H1 (cell line): ENCODE measurements at regions not wholly inside any gene's neighbourhood (a gene's known extent, or its start where the extent isn't known, plus 50 kb on each side); places are given as distances from the start of the nearest gene placed in this dataset.

Experiments used
- CTCF ChIA-PET: fragments of 300-600 bp; sonication (Branson Sonifier 250); formaldehyde crosslinking; loops from one replicate; lab custom pipeline; 2021; ENCODE audit not compliant: partially characterized antibody; lab: Charles Lee
- POLR2A ChIA-PET: fragments of 300-600 bp; sonication (Branson Sonifier 250); formaldehyde crosslinking; loops from one replicate; lab custom pipeline; 2021; ENCODE audit warnings: inconsistent platforms; ENCODE audit not compliant: partially characterized antibody; lab: Charles Lee
- DNase-seq, 2 experiments: peaks; one replicate each; pipeline versions ENCODE4 v3.0.0 to v3.0.0-alpha.2; 2010 to 2022; ENCODE audit warnings: low spot score in 2 of 2, low read depth in 1 of 2, mixed read lengths in 1 of 2
- FAIRE-seq: peaks from 2 replicates; lab custom pipeline; 2011; peaks lifted over from hg19 to GRCh38; lab: Jason Lieb, UNC
- H2AFZ ChIP-seq: 2 replicates; pipeline ENCODE4 v1.8.1; 2012; ENCODE audit warnings: low read length, inconsistent platforms
- H2AK5ac ChIP-seq: 2 replicates; pipeline ENCODE4 v1.6.1; 2013; ENCODE audit warnings: low read depth, low read length
- H2BK120ac ChIP-seq: replicated peaks from 2 replicates; pipeline ENCODE3; 2013; ENCODE audit warnings: low read depth, low read length, inconsistent platforms
- H2BK12ac ChIP-seq: 2 replicates; pipeline ENCODE4 v1.6.1; 2013; ENCODE audit warnings: low read depth, low read length
- H2BK15ac ChIP-seq: 2 replicates; pipeline ENCODE4 v1.6.1; 2013; ENCODE audit warnings: low read length
- H2BK20ac ChIP-seq: 2 replicates; pipeline ENCODE4 v1.6.1; 2013; ENCODE audit warnings: low read length
- H2BK5ac ChIP-seq: 2 replicates; pipeline ENCODE4 v1.6.1; 2013; ENCODE audit warnings: low read depth, low read length
- H3K14ac ChIP-seq: 2 replicates; pipeline ENCODE4 v1.6.1; 2013; ENCODE audit warnings: inconsistent platforms; ENCODE audit not compliant: insufficient read length
- H3K18ac ChIP-seq: 2 replicates; pipeline ENCODE4 v1.6.1; 2013; ENCODE audit warnings: low read length; ENCODE audit errors: extremely low read depth
- H3K23ac ChIP-seq: 2 replicates; pipeline ENCODE4 v1.6.1; 2013; ENCODE audit warnings: inconsistent platforms; ENCODE audit not compliant: insufficient read length
- H3K23me2 ChIP-seq: 2 replicates; pipeline ENCODE4 v1.6.1; 2013; ENCODE audit warnings: low read depth, low read length
- H3K27ac ChIP-seq: 2 replicates; pipeline ENCODE4 v1.6.1; 2011; ENCODE audit warnings: low read depth, low read length, inconsistent platforms
- H3K27me3 ChIP-seq, 4 experiments: replicated peaks in 1 of 4; 1 replicate in 1 of 4; 2 replicates in 3 of 4; pipeline versions ENCODE4 v1.6.1 to v1.8.1; 2011 to 2013; ENCODE audit warnings: low read length in 3 of 4, mild to moderate bottlenecking in 3 of 4, inconsistent platforms in 2 of 4, mixed read lengths in 2 of 4, moderate library complexity in 1 of 4; ENCODE audit not compliant: control insufficient read depth in 3 of 4, insufficient read depth in 3 of 4; ENCODE audit errors: extremely low read depth in 1 of 4
- H3K36me3 ChIP-seq, 4 experiments: 2 replicates each; pipeline versions ENCODE4 v1.6.1 to v1.8.1; 2011 to 2013; ENCODE audit warnings: mild to moderate bottlenecking in 4 of 4, low read length in 3 of 4, moderate library complexity in 2 of 4, control low read depth in 1 of 4, inconsistent platforms in 1 of 4; ENCODE audit not compliant: insufficient read depth in 4 of 4, control insufficient read depth in 2 of 4
- H3K4ac ChIP-seq: replicated peaks from 2 replicates; pipeline ENCODE3; 2013; ENCODE audit warnings: low read length, low read depth, mixed read lengths, inconsistent platforms; ENCODE audit not compliant: insufficient read length
- H3K4me1 ChIP-seq, 4 experiments: replicated peaks in 1 of 4; 1 replicate in 1 of 4; 2 replicates in 3 of 4; pipeline versions ENCODE4 v1.6.1 to v1.8.1; 2011 to 2013; ENCODE audit warnings: low read length in 3 of 4, inconsistent platforms in 2 of 4, mixed read lengths in 1 of 4; ENCODE audit not compliant: insufficient read depth in 4 of 4, control insufficient read depth in 3 of 4
- H3K4me2 ChIP-seq, 2 experiments: 2 replicates each; pipeline versions ENCODE4 v1.6.1 to v1.8.1; 2011 to 2013; ENCODE audit warnings: low read depth in 2 of 2, low read length in 2 of 2, control low read depth in 1 of 2, inconsistent platforms in 1 of 2, mild to moderate bottlenecking in 1 of 2; ENCODE audit not compliant: insufficient read depth in 1 of 2
- H3K4me3 ChIP-seq, 4 experiments: fragments of 200-600, 300-600 bp in 1 of 4; sonication (generic), shearing (Covaris generic), sonication (Bioruptor Twin) in 1 of 4; 2 replicates each; pipeline versions ENCODE4 v1.5.1 to v1.8.1; 2011 to 2016; ENCODE audit warnings: low read length in 4 of 4, low read depth in 3 of 4, control low read depth in 2 of 4, inconsistent platforms in 2 of 4, mild to moderate bottlenecking in 2 of 4, mixed read lengths in 1 of 4, moderate library complexity in 1 of 4; ENCODE audit not compliant: insufficient read depth in 2 of 4; ENCODE audit errors: extremely low read depth in 1 of 4
- H3K56ac ChIP-seq: replicated peaks from 2 replicates; pipeline ENCODE3; 2013; ENCODE audit warnings: low read depth, mild to moderate bottlenecking, mixed read lengths, low read length, inconsistent platforms; ENCODE audit not compliant: insufficient read length
- H3K79me1 ChIP-seq: 2 replicates; pipeline ENCODE4 v1.6.1; 2013; ENCODE audit warnings: low read depth, low read length, control low read depth
- H3K79me2 ChIP-seq, 2 experiments: 2 replicates each; pipeline versions ENCODE4 v1.6.1 to v1.8.1; 2012 to 2013; ENCODE audit warnings: low read length in 2 of 2, mild to moderate bottlenecking in 2 of 2, inconsistent platforms in 1 of 2; ENCODE audit not compliant: insufficient read depth in 2 of 2, control insufficient read depth in 1 of 2
- H3K9ac ChIP-seq, 4 experiments: replicated peaks in 1 of 4; 1 replicate in 1 of 4; 2 replicates in 3 of 4; pipeline versions ENCODE4 v1.6.1 to v1.8.1; 2011 to 2013; ENCODE audit warnings: low read depth in 3 of 4, low read length in 3 of 4, control low read depth in 2 of 4, mild to moderate bottlenecking in 2 of 4, moderate library complexity in 2 of 4, inconsistent platforms in 1 of 4; ENCODE audit errors: extremely low read depth in 1 of 4
- H3K9me3 ChIP-seq, 2 experiments: 2 replicates each; pipeline versions ENCODE4 v1.6.1 to v1.8.1; 2012 to 2013; ENCODE audit warnings: mild to moderate bottlenecking in 2 of 2, moderate library complexity in 2 of 2, control low read depth in 1 of 2, inconsistent platforms in 1 of 2, low read depth in 1 of 2, low read length in 1 of 2, mixed read lengths in 1 of 2; ENCODE audit not compliant: insufficient read depth in 2 of 2
- H4K20me1 ChIP-seq, 2 experiments: replicated peaks in 1 of 2; 2 replicates each; pipeline versions ENCODE3 to v1.8.1; 2011 to 2013; ENCODE audit warnings: inconsistent platforms in 2 of 2, low read length in 2 of 2, mild to moderate bottlenecking in 1 of 2; ENCODE audit not compliant: insufficient read depth in 2 of 2, control insufficient read depth in 1 of 2
- H4K5ac ChIP-seq: 2 replicates; pipeline ENCODE4 v1.6.1; 2013; ENCODE audit warnings: low read length, low read depth, mixed read lengths, inconsistent platforms; ENCODE audit not compliant: insufficient read length
- H4K8ac ChIP-seq: 2 replicates; pipeline ENCODE4 v1.8.0; 2013; ENCODE audit warnings: mild to moderate bottlenecking, moderate library complexity, low read length, inconsistent platforms; ENCODE audit not compliant: insufficient read depth; ENCODE audit errors: extremely low read depth
- H4K91ac ChIP-seq: replicated peaks from 2 replicates; pipeline ENCODE3; 2013; ENCODE audit warnings: low read length, mixed read lengths, inconsistent platforms; ENCODE audit not compliant: insufficient read length
- CHD1 ChIP-seq: IDR thresholded peaks from 2 replicates; pipeline ENCODE4 v1.6.1; 2012; ENCODE audit warnings: low read depth, low read length, improper control_type of control experiment
- CTBP2 ChIP-seq: IDR thresholded peaks from 2 replicates; pipeline ENCODE4 v1.7.0; 2011; ENCODE audit warnings: borderline replicate concordance, mild to moderate bottlenecking, moderate library complexity, mixed read lengths, low read length; ENCODE audit not compliant: insufficient read depth, insufficient read length
- FOSL1 ChIP-seq: IDR thresholded peaks from 2 replicates; pipeline ENCODE4 v1.6.1; 2011; ENCODE audit warnings: mild to moderate bottlenecking, low read depth, low read length, moderate library complexity; ENCODE audit not compliant: insufficient read depth
- JUND ChIP-seq: IDR thresholded peaks from 2 replicates; pipeline ENCODE4 v1.6.1; 2011; ENCODE audit warnings: mild to moderate bottlenecking, improper control_type of control experiment, low read length
- KDM5A ChIP-seq: fragments of 200-600 bp; IDR thresholded peaks from 2 replicates; pipeline ENCODE4 v1.7.1; 2012; ENCODE audit warnings: mild to moderate bottlenecking, low read length, inconsistent platforms, mixed read lengths
- MAFK ChIP-seq: IDR thresholded peaks from 2 replicates; pipeline ENCODE4 v1.6.1; 2012; ENCODE audit warnings: low read depth, mild to moderate bottlenecking, improper control_type of control experiment, low read length
- PHF8 ChIP-seq: fragments of 200-600 bp; sonication (generic); conservative IDR thresholded peaks from 2 replicates; pipeline ENCODE4 v1.7.1; 2012; ENCODE audit warnings: low read depth, mild to moderate bottlenecking, inconsistent platforms, low read length, moderate library complexity
- POLR2A ChIP-seq, 2 experiments: IDR thresholded peaks; 1 replicate in 1 of 2; 2 replicates in 1 of 2; pipeline ENCODE4 v1.6.1; 2011; ENCODE audit warnings: low read depth in 2 of 2, low read length in 2 of 2, mild to moderate bottlenecking in 2 of 2; ENCODE audit errors: control extremely low read depth in 1 of 2
- RFX5 ChIP-seq: IDR thresholded peaks from 2 replicates; pipeline ENCODE4 v1.6.1; 2011; ENCODE audit warnings: low read depth, low read length, improper control_type of control experiment, borderline replicate concordance
- SIN3A ChIP-seq, 2 experiments: IDR thresholded peaks in 1 of 2; conservative IDR thresholded peaks in 1 of 2; 2 replicates each; pipeline ENCODE4 v1.6.1; 2011 to 2012; ENCODE audit warnings: low read length in 2 of 2, improper control_type of control experiment in 1 of 2, low read depth in 1 of 2, mild to moderate bottlenecking in 1 of 2
- SP4 ChIP-seq: IDR thresholded peaks from 2 replicates; pipeline ENCODE4 v1.6.1; 2012; ENCODE audit warnings: low read length, inconsistent platforms
- TAF7 ChIP-seq: optimal IDR thresholded peaks from 2 replicates; pipeline ENCODE3; 2011; ENCODE audit warnings: low read depth, mild to moderate bottlenecking, inconsistent platforms, low read length, moderate library complexity, borderline replicate concordance
- TEAD4 ChIP-seq: IDR thresholded peaks from 2 replicates; pipeline ENCODE4 v1.6.1; 2012; ENCODE audit warnings: low read depth, low read length, inconsistent platforms, mixed read lengths
- WGBS, 2 experiments: shearing (Covaris generic) in 1 of 2; methylation state at CpG; one replicate each; pipeline versions ENCODE4 v1.1.6 to v1.1.7; 2013 to 2015; ENCODE audit warnings: low lambda C conversion rate in 2 of 2, mixed read lengths in 2 of 2, inconsistent platforms in 1 of 2, low coverage in 1 of 2, missing lambda C conversion rate in 1 of 2; ENCODE audit not compliant: insufficient replicate concordance in 2 of 2, insufficient coverage in 1 of 2, insufficient read length in 1 of 2; ENCODE audit errors: extremely low coverage in 1 of 2, missing lambda C conversion rate in 1 of 2; 5-methylcytosine and 5-hydroxymethylcytosine counted together

DNA sequence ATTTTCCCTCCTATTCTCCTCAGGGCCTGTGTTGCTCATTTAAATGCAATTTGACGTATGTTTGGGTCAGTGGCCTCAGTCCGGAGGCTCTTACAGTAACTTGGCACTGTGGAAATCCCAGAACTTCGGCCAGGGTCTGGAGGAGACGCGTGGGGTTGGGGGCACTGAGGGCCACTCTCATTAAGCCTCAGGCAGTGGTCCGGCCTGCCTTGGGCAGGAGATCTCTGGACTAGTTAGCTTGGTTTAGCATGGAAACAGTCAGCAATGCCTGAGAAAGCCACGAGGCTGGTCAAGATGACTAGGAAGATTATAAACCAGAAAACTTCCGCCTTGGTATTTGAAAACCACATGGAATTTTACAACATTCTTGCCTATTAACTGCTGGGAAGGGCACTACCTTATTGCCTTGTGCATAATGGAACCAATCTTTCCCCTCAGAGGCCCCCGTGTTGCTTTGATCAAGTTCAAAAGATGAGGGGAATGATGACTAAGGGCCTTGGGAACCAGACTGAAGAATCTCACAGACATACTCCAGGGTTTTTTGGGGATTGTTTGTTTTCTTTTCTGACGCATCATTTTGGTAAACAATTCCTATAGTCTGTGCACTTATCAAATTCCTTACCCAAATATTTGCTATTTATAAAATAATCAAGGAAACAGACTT, 206.0 kb upstream of the PREP start:
- Histone ChIP-seq H3K9me3 (no peaks in the 10 kb centered on the region), H3K18ac (no peak overlapping the region; the same call in 1 of the 2 replicates), H4K20me1 (no peaks in the 10 kb centered on the region), H4K91ac (no peak overlapping the region), H2BK120ac (no peak overlapping the region), H4K8ac (no peak overlapping the region), H3K4ac (no peak overlapping the region), H2AFZ (no peak overlapping the region; the same call in 1 of the 2 replicates), H2AK5ac (no peak overlapping the region), H4K5ac (no peak overlapping the region), H2BK15ac (no peak overlapping the region), H3K56ac (no peak overlapping the region), H3K4me2 (no peak overlapping the region), H3K23me2 (no peaks in the 10 kb centered on the region), H3K27ac (no peak overlapping the region), H3K79me2 (no peaks in the 10 kb centered on the region), H3K23ac (no peak overlapping the region), H3K14ac (no peak overlapping the region), H3K36me3 (no peaks in the 10 kb centered on the region), H2BK5ac (no peak overlapping the region), H3K27me3 (no peaks in the 10 kb centered on the region), H3K79me1 (no peaks in the 10 kb centered on the region), H3K4me1 (peaks cover 0 to 3% (median 0%) of the 10 kb centered on the region in 4 experiments; a peak in 1 of 7 replicates), H2BK20ac (no peak overlapping the region), H2BK12ac (no peak overlapping the region), H3K9ac (no peak overlapping the region), H3K4me3 (no peak overlapping the region)
- ChIA-PET POLR2A (no interaction called here), CTCF (no interaction called here)
- DNase-seq (no peak), FAIRE-seq (no peak)
- WGBS, 2 experiments, result 93% methylated on average over 10 of the region's 10 CpGs; no CpG with 5 or more reads in 1 of the 2 experiments
- TF ChIP-seq FOSL1, result no peak
- no peak for TF ChIP-seq JUND
- TF ChIP-seq POLR2A (IDR thresholded peaks at IDR 0.05; ENCODE audit: control extremely low read depth in 1 of 2, low read depth in 2 of 2, low read length in 2 of 2), result no peak
- no peak for TF ChIP-seq KDM5A
- TF ChIP-seq PHF8, result no peak
- no peak for TF ChIP-seq SP4
- TF ChIP-seq CHD1, result no peak
- TF ChIP-seq SIN3A (conservative IDR thresholded peaks at IDR 0.05 in 1 of 2, IDR thresholded peaks at IDR 0.05 in 1 of 2; ENCODE audit: low read depth in 1 of 2, low read length in 2 of 2), result no peak
- no peak for TF ChIP-seq RFX5
- TF ChIP-seq TEAD4, result no peak
- no peak for TF ChIP-seq TAF7
- no peak for TF ChIP-seq MAFK
- no peak for TF ChIP-seq CTBP2
